GM18507 (cell line): ENCODE measurements at regions not wholly inside any gene's neighbourhood (a gene's known extent, or its start where the extent isn't known, plus 50 kb on each side); places are given as distances from the start of the nearest gene placed in this dataset.

Experiments
- DNase-seq: peaks from one replicate; pipeline ENCODE4 v3.0.0; 2011; ENCODE audit warnings: low read depth; ENCODE audit not compliant: insufficient read length; ENCODE audit errors: extremely low spot score
- FAIRE-seq: peaks from 2 replicates; lab custom pipeline; 2011; peaks lifted over from hg19 to GRCh38; lab: Jason Lieb, UNC

- FAIRE-seq: no peak
These were observed 396.5 kb upstream of the RPS23 start for GRCh38 chr5:82674671-82675070.

GRCh38 chr5:82673057-82673809, 395.1 kb upstream of the RPS23 start:
- peak; percentile 39 for FAIRE-seq
- DNase-seq: no peak

More at GRCh38 chr5:82674671-82675070, 396.5 kb upstream of the RPS23 start:
- DNase-seq: no peak

- DNase-seq (no peak), FAIRE-seq (no peak)
These were observed 392.5 kb upstream of the RPS23 start for GRCh38 chr5:82670692-82671091.

- FAIRE-seq: no peak
- no peak for DNase-seq
These were observed 391.6 kb upstream of the RPS23 start for GRCh38 chr5:82669720-82670119.

- no peak for DNase-seq
These were observed 388.2 kb upstream of the RPS23 start for GRCh38 chr5:82666312-82666711.

GRCh38 chr5:82664732-82665131, 386.6 kb upstream of the RPS23 start:
- FAIRE-seq (no peak), DNase-seq (no peak)

More at GRCh38 chr5:82666312-82666711, 388.2 kb upstream of the RPS23 start:
- FAIRE-seq: no peak

GRCh38 chr5:82663225-82663624, 385.1 kb upstream of the RPS23 start:
- DNase-seq (no peak), FAIRE-seq (no peak)

- no peak for FAIRE-seq
- DNase-seq: no peak
These were observed 384.2 kb upstream of the RPS23 start for GRCh38 chr5:82662340-82662739.

GRCh38 chr5:82661933-82662332, 383.8 kb upstream of the RPS23 start:
- FAIRE-seq (no peak), DNase-seq (no peak)

- DNase-seq: no peak
- FAIRE-seq: no peak
These were observed 383.3 kb upstream of the RPS23 start for GRCh38 chr5:82661462-82661861.

GRCh38 chr5:82659115-82659514, 381.0 kb upstream of the RPS23 start:
- FAIRE-seq (no peak), DNase-seq (no peak)

GRCh38 chr5:82657033-82657699, 379.0 kb upstream of the RPS23 start:
- DNase-seq (no peak), FAIRE-seq (no peak)

- FAIRE-seq (no peak), DNase-seq (no peak)
These were observed 378.2 kb upstream of the RPS23 start for GRCh38 chr5:82656341-82656761.

GRCh38 chr5:82655078-82655477, 376.9 kb upstream of the RPS23 start:
- no peak for FAIRE-seq
- no peak for DNase-seq

- DNase-seq: no peak
- FAIRE-seq: no peak
These were observed 371.8 kb upstream of the RPS23 start for GRCh38 chr5:82649943-82650342.

- FAIRE-seq: no peak
These were observed 366.6 kb upstream of the RPS23 start for GRCh38 chr5:82644766-82645165.

GRCh38 chr5:82644229-82644628, 366.1 kb upstream of the RPS23 start:
- DNase-seq: no peak

More at GRCh38 chr5:82644766-82645165, 366.6 kb upstream of the RPS23 start:
- no peak for DNase-seq

GRCh38 chr5:82642313-82642712, 364.2 kb upstream of the RPS23 start:
- FAIRE-seq (no peak), DNase-seq (no peak)

More at GRCh38 chr5:82644229-82644628, 366.1 kb upstream of the RPS23 start:
- no peak for FAIRE-seq

GRCh38 chr5:82641331-82642003, 363.3 kb upstream of the RPS23 start:
- DNase-seq (peak; percentile 23), FAIRE-seq (peak; percentile 87)

GRCh38 chr5:82640916-82641315, 362.8 kb upstream of the RPS23 start:
- DNase-seq (no peak), FAIRE-seq (no peak)
